ENCODE measurements at regions not wholly inside any gene's neighbourhood (a gene's known extent, or its start where the extent isn't known, plus 50 kb on each side); places are given as distances from the start of the nearest gene placed in this dataset.
"Not testable (repeated sequence)": the region's sequence is repeated elsewhere in the genome, so short reads cannot be mapped to it uniquely, and the experiment has no call there.

GRCh38 chr12:75854137-75854536 is 177.4 kb downstream of the PHLDA1 start:
- intact Hi-C loops (cut with micrococcal nuclease; ENCODE audit: unreplicated experiment); in situ Hi-C loops (cut with HindIII; ENCODE audit: extremely low pct_ligation_motif_present, low pct_unique_long_range_greater_than_20kb); CTCF ChIA-PET (ENCODE audit: low intra/inter-chr PET ratio, low total read pairs); FAIRE-seq; H3K36me3 ChIP-seq (replicated peaks in 1 of 2; ENCODE audit: control insufficient read depth in 1 of 2, insufficient read depth in 2 of 2, low read length in 2 of 2); H3K27me3 ChIP-seq (ENCODE audit: control insufficient read depth in 1 of 2, insufficient read depth in 2 of 2, low read length in 2 of 2); H2AFZ ChIP-seq (ENCODE audit: low read length); H3K4me3 ChIP-seq (replicated peaks in 1 of 3; ENCODE audit: insufficient read depth in 1 of 3, low read depth in 2 of 3, low read length in 3 of 3); H3K79me2 ChIP-seq (ENCODE audit: insufficient read depth, low read length); H3K4me2 ChIP-seq (ENCODE audit: low read depth, low read length); H3K27ac ChIP-seq (ENCODE audit: extremely low read length, insufficient read depth, low read length); BruUV-seq (replicated peaks); H4K20me1 ChIP-seq (ENCODE audit: insufficient read depth, low read length); DNase-seq (ENCODE audit: low spot score); POLR2A ChIA-PET; ATAC-seq; H3K9ac ChIP-seq (ENCODE audit: insufficient read depth, low read depth, low read length); H3K9me3 ChIP-seq (ENCODE audit: low read length): not testable (repeated sequence)
- peaks cover 10% of the 10 kb centered on the region for H3K4me1 ChIP-seq (ENCODE audit: insufficient read depth, low read length)
- WGBS (ENCODE audit: low lambda C conversion rate) = 96% methylated on average over 5 of the region's 5 CpGs

DNA sequence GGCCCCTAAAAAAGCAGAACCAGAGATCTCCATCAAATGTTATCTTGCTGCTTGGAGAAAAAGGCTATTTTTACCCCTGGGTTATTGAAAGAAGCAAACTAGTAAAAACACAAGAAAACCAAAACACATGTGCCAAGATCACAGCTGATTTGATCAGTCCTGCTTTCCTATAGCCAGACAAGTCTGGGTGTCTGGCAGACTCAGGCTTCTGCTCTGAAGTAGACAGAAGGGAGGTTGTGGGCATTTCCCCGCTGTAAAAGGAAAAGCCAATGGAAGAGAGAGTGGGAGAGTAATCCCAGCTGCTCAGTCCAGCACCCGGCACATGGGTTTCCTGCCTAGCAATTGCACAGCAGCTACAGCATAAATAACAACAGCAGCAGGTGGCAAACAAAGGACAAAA is 177.9 kb downstream of the PHLDA1 start:
- in situ Hi-C loops (cut with HindIII; ENCODE audit: extremely low pct_ligation_motif_present, low pct_unique_long_range_greater_than_20kb) = no loop called here
- intact Hi-C loops (cut with micrococcal nuclease; ENCODE audit: unreplicated experiment) = no loop called here
- BruUV-seq (replicated peaks) = no TSS peak
- CTCF ChIA-PET (ENCODE audit: low intra/inter-chr PET ratio, low total read pairs) = no interaction called here
- 97% methylated on average over 2 of the region's 2 CpGs for WGBS (ENCODE audit: low lambda C conversion rate)
- H3K4me3 ChIP-seq (replicated peaks in 1 of 3; ENCODE audit: insufficient read depth in 1 of 3, low read depth in 2 of 3, low read length in 3 of 3) = no peak overlapping the region
- no peaks in the 10 kb centered on the region for H3K27me3 ChIP-seq (ENCODE audit: control insufficient read depth in 1 of 2, insufficient read depth in 2 of 2, low read length in 2 of 2)
- H3K4me1 ChIP-seq (ENCODE audit: insufficient read depth, low read length) = peaks cover 10% of the 10 kb centered on the region
- no peaks in the 10 kb centered on the region for H3K9me3 ChIP-seq (ENCODE audit: low read length)
- H3K9ac ChIP-seq (ENCODE audit: insufficient read depth, low read depth, low read length) = no peak overlapping the region
- H3K4me2 ChIP-seq (ENCODE audit: low read depth, low read length) = no peak overlapping the region
- no peak overlapping the region for H3K27ac ChIP-seq (ENCODE audit: extremely low read length, insufficient read depth, low read length)
- H2AFZ ChIP-seq (ENCODE audit: low read length) = no peak overlapping the region
- TF ChIP-seq ZNF616 (CRISPR knock-in tag; IDR thresholded peaks at IDR 0.05; ENCODE audit: low read depth) (no peak), AGO2 (optimal IDR thresholded peaks at IDR 0.05; ENCODE audit: low read depth, low read length) (no peak), ZNF468 (CRISPR knock-in tag; IDR thresholded peaks at IDR 0.05) (no peak), ZC3H4 (CRISPR knock-in tag; IDR thresholded peaks at IDR 0.05; ENCODE audit: borderline replicate concordance) (no peak), ZNF367 (CRISPR knock-in tag; IDR thresholded peaks at IDR 0.05; ENCODE audit: borderline replicate concordance) (no peak)
- DNase-seq (ENCODE audit: low spot score) (no peak), ATAC-seq (no peak), FAIRE-seq (no peak)
- POLR2A ChIA-PET = no interaction called here
- H3K36me3 ChIP-seq (replicated peaks in 1 of 2; ENCODE audit: control insufficient read depth in 1 of 2, insufficient read depth in 2 of 2, low read length in 2 of 2) = no peaks in the 10 kb centered on the region
- H3K79me2 ChIP-seq (ENCODE audit: insufficient read depth, low read length) = no peaks in the 10 kb centered on the region
- H4K20me1 ChIP-seq (ENCODE audit: insufficient read depth, low read length) = no peaks in the 10 kb centered on the region
